Cardiac septum (tissue), 1 donor: ENCODE measurements at regions not wholly inside any gene's neighbourhood (a gene's known extent, or its start where the extent isn't known, plus 50 kb on each side); places are given as distances from the start of the nearest gene placed in this dataset.

Experiments
- DNase-seq: peaks from one replicate; pipeline ENCODE4 v3.0.0-alpha.2; 2020; ENCODE audit warnings: low spot score
- intact Hi-C: fragments of 100-400 bp; cut with DNase I; formaldehyde crosslinking; loops from one replicate; pipeline ENCODE4 v1.14.0; 2022
- donor health status: DM: no; HTN: no; CAD: no.

DNA sequence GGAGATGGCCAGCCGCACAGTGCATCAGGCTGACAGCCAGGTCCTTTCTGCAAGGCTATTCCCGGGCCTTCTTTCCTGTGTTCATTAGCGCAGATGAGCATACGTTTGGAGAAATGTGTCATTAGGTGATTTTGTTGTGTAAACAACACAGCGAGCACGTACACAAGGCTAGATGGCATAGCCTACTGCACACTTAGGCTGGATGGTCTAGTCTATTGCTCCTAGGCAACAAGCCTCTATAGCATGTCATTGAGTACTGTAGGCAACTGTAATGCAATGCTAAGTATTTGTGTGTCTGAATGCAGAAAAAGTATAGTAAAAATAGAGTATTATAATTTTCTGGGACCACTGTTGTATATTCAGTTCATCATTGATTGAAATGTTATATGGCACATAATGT, 50.9 kb upstream of the PHLPP1 start:
- intact Hi-C loops, result no loop called here
- no peak for DNase-seq

GRCh38 chr18:62665188-62665587, 50.2 kb upstream of the PHLPP1 start:
- intact Hi-C loops, result no loop called here
- DNase-seq, result no peak
